NCI-H2029 (cell line): ENCODE measurements at regions not wholly inside any gene's neighbourhood (a gene's known extent, or its start where the extent isn't known, plus 50 kb on each side); places are given as distances from the start of the nearest gene placed in this dataset.
"Not testable (repeated sequence)": the region's sequence is repeated elsewhere in the genome, so short reads cannot be mapped to it uniquely, and the experiment has no call there.

Experiments
- DNase-seq: peaks from one replicate; lab custom pipeline; 2025; lab: John Stamatoyannopoulos, UW

DNA sequence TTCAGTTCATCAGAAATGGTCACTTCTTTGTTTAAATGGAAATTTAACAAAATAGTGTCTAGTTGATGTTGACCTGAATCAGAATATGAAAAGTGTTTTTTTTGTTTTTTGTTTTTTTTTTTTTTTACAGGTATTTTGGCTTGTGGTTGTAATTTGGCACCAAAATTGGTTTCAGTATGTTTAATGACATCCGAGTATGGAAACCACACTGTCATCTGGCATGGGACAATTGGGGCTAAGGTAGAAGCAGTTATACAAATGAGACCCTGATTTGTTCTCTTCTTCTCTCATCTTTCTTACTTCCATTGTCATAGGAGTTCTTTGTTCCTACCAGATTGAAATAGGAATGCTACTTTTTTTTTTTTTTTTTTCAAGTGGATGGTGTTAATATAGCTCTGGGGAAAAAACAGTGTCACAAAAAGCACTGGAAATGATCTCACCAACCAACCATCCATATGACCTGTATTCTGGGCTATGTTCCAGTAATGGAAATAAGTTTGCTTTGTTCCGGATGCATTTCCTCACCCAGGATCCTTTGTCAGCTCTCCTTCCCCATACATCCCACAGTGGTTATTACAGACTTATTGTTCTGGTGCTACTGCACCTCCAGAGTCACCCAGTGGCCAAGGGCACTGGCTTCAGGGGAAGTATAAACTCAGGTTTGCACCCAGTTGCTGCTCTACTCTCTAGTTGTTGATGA is 95.8 kb downstream of the ATXN3L start:
- DNase-seq, result peak; percentile 60

DNA sequence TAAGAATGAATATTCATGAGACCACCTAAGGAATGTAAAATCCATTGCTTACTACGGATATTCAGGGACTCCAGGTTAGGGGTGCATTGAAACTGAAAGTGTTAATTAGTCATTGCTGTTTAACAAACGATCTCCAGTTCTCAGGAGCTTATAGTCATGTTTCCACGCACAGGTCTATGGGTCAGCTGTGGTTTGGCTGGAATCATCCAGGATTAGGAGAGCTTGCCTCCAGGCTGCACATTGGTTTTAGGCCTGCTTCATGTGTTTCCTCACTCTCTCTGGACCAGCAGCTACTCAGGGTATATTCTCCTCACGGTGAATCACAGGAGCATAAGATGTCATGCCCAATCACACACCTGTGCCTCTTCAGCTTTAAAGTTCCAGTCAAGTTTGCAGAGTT is 98.9 kb downstream of the ATXN3L start:
- no peak for DNase-seq

DNA sequence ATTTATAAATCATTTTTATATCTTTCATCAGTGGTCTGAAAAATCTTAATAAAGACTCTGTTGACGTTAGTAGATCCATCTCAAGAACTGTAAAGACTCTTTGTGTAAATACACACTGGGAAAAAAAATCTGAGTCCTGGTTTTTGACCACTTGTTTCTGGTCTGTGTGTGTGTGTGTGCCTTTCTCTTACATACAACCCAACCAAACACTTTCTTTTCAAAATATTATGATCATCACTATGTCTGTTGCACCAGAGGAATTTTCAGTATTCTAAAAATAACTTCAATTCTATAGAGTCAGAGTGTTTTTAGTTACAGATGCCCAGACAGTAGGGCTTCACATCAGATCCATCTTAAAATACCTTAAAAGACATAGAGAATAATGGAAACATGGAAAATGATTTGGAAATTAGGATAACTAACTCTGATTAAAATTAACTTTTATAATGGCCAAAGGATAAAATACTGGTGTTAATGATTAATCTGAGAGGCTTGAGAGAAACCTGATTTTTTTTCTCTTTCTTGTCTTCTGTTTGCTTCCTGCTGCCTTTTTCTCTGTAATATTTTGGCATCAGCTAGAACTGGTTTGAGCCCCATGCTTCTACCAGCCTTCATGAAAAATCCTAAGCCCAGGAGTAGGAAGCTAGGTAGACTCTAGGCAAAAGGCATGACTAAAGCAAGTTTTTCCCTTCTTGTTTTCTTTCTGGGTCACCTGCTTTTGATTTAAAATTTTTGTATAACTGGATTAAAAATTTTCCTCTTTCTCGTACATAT is 99.7 kb downstream of the ATXN3L start:
- no peak for DNase-seq

DNA sequence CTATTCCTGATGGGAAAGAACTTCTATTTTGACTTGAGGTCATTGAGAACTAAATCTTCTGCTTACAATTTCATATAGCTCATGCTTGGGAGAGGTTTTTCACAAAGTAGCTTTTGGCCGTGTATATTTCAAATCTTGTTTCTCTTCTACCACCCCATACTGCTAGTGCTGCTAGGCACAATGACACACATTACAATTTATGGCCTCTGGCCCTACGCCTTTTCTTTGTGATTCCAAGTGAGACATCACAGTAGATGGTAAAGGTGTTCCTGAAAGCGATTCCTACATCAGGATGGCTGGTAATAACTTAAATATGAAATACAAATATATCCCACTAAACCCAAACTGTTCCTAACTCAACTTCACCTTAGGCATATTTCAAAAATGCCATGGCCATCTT is 101.1 kb downstream of the ATXN3L start:
- DNase-seq, result no peak

DNA sequence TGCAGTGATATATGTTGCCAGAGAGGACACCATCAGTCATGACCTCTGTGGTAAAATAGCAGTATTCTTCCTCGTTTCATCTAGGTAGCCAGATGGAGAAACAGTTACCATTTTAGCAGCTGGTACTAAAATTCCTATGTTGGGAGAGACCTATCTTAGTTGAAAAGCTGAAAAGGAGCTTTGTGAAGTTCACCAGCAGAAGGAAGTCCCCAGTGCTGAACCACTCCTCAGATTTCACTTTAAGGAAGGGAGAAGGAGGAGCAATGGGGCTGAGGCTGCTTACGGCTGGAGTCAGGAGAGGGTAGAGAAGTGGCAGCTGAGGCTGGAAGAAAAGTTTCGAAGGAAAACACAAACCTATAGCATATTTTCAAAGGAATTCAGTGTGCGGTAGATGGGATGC is 103.7 kb downstream of the ATXN3L start:
- no peak for DNase-seq

DNA sequence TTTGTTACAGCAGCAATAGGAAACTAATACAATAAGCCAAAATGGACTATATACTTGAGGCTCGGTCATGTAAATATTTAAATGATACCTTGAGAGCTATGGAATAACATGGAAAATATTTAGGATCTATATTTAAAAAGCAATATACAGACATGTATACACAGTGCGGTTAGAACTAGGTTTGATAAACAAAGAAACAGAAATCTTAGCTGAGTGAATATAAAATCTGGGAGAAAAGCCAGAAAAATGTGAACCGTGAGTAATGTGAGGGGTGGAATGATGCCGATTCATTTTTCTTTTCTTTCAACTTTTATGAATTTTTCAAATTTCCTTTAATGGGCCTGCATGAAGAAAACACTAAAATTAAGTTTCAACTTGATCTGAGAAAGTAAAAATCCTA is 104.1 kb downstream of the ATXN3L start:
- no peak for DNase-seq

DNA sequence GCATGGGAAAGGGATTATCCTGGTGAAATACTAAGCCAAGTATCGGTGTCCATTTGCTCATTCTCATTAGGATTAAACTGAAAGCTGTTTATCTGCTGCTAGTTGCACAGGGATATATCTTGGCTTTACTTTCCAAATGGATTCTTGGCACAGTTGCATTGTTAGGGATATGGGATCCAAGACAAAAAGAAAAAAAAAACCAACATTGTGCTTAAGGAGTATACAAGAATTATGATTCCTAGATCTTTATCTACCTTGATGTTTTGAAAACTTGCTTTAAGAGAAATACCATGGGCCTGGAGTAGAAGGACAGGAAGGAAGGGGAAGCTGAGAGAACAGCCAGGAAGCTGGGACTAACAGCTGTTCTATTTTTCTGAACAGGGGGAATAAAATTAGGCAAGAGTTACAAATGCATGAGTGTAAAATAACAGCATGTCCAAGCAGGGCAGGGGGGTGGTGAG is 107.6 kb downstream of the ATXN3L start:
- no peak for DNase-seq

DNA sequence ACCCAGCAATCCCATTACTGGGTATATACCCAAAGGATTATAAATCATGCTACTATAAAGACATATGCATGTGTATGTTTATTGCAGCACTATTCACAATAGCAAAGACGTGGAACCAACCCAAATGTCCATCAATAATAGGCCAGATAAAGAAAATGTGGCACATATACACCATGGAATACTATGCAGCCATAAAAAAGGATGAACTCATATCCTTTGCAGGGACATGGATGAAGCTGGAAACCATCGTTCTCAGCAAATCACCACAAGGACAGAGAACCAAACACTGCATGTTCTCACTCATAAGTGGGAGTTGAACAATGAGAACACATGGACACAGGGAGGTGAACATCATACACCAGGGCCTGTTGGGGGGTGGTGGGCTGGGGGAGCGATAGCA is 109.7 kb downstream of the ATXN3L start:
- DNase-seq, result not testable (repeated sequence)

DNA sequence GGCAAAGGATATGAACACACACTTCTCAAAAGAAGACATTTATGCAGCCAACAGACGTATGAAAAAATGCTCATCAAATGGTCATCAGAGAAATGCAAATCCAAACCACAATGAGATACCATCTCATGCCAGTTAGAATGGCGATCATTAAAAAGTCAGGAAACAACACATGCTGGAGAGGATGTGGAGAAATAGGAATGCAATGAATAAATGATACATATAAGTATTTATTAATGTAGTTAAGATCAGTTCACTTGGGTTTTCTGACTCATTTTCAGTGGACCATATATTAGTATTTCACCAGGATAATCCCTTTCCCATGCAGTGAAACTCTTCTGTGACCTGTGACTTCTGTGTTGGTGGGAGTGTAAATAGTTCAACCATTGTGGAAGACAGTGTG is 110.1 kb downstream of the ATXN3L start:
- not testable (repeated sequence) for DNase-seq

DNA sequence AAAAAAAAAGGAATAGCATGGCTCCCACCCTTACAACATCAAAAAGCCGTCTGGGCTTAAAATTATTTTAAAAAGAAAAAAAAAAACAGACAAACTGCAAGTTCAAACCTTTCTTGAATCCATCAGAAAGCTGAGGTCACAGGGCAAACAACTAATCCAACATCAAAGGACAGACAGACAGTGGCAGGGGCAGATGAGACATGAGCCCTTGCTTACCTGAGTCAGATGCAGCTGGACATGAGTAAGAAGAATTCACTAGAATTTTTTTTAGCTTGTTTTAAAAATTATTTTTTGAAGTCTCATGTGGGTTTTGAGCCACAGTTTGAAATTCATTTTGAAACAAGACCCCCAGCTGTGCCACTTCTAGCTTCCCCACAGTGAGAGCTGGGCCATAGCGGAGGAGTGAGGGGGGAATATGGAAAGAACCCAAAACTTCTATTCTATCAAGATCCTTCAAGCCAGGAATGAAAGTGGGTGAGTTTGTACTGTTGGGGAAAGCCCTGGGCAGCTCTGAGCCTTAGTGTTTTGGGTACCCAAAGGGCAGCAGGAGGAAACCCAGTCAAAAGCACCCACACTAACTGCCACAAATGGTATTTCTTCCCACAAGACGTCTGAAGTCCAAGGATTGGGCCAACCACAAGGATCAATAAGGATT is 111.4 kb downstream of the ATXN3L start:
- no peak for DNase-seq

DNA sequence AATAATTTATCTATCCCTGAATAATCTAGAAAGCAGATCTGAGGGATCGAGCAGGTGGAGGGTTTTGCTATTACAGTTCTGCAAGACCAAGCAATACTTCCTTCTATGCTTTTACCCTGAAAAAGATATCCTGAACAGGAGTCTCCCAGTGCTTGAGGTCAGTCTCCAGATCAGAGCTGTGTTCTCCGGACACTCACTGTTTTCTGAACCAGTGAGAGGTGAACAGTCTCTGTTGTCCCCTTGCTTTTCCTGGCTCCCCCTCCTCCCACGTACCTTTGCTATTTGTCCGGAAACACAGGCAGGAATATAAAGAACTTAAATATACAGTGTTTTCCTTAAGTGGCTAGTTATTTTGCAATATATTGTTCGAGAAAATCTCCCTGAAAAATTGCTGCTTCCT is 116.6 kb downstream of the ATXN3L start:
- no peak for DNase-seq

DNA sequence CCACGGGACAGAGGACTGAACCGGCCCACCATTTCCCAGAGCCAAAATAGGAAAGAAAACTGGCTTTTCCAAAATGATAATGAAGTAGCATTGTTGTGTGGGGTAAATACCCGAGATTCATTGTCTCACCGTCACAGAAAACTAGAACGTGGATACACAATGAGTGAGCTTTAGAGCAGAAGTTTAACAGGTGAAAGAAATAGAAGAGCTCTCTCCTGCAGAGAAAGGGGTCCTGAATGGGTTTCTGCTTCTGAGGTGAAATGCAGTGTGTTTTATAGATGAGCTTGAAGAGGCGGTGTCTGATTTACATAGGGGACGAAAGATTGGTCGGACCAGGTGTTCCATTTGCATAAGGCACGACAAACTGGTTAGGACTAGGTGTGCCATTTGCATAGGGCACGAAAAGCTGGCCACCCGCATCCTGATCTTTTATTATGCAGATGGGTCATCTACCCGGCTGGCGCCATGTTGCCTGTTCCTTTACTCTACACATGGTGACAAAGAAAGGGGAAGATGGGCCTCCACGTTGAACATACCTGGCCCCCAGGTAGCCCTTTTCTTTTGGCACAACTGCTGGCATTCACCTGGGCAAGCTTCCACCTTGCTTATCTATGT is 118.1 kb downstream of the ATXN3L start:
- DNase-seq, result no peak

DNA sequence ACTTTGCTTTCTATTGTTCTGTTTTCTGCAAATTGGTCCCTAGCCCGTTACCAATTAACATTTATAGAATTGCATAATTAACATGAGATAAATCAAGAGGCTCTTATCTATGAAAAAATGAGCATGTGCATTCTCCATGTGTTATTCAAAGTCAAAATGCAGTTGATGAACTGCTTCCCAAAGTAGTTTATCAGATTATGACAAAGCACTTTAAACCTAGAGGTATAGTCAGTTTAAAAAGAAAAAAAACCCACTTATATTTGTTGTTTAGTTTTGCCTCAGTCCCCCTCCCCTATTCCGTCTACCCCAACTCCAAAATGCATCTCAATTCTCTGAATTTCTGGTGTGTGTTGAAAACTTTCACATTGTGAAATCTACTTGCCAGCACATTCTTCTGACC is 119.5 kb downstream of the ATXN3L start:
- no peak for DNase-seq

DNA sequence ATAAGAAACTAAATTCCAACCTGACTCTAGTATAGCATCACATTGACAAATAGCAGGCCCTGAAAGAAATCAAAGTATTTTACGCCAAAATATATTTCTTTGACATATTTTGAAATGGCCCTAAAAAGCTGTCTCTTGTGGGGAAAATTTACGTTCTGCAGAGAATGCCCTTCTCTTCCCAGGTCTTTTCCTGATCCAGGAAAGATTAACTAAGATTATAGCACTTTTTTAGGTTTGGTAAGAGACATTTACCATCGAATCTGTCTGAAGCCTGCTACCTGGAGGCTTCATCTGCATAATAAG is 121.1 kb downstream of the ATXN3L start:
- DNase-seq, result no peak

DNA sequence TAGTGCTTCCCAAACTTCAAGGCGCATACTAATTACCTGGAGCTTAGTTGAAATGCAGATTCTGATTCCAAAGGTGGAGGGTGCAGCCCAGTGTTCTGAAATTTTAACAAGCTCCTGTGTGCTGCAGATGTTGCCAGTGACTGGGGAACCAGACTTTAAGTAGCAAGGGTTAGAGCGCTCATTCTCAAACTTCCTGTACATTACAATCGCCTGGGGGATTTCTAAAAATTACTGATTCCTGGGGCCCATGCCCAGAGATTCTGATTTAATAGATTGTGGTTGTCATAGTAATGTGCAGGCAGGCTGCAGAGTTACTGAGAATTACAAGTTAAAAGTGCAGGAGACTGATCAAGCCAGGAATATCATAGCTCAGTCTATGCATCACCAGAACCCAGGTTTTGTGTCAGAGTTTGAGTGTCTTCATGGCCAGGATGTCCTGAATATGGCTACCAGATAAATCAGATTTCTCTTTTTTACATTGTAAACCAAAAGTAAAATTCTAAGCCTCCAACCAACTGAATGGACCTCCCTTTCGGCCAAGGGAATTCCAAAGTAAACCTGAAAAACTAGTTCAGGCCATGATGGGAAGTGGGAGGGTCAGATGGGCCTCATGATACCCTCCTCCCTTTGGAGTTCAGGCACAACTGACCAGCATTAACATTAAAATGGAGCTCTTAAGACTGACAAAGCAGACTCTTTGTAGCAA is 121.6 kb downstream of the ATXN3L start:
- no peak for DNase-seq

DNA sequence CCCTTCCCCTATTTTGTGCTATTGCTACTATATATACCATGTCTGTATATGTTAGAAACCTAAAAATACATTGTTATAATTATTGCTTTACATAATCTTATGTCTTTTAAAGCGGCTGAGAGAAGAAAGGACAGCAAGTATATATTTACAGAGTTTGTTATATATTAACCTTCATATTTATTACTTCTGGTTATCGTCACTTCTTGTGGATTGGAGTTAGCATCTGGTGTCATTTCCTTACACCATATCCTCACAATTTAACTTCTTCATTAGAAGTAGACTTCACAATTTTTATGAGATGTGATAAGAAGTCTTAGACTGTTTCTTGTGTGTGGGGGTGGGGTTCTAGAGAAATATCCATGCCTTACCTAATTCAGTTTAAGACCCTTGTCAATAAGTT is 123.1 kb downstream of the ATXN3L start:
- DNase-seq, result no peak

DNA sequence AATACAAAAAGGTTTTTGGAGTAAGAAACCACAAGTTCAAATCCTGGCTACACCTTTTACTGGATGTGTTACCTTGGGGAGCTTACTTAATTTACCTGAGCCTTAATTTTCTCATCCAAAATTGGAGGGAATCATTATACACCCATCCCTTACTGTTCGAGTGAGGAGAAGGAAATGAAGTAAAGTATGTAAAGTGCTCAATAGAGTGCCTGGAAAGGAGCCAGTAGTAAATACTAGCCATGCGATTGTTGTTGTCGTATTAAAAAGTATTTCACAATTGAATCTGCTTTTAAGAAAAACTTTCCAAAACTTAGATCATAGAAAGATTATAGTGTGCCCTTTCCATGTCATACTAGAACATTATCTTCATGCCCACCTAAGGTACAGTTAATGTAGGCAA is 124.5 kb downstream of the ATXN3L start:
- no peak for DNase-seq

DNA sequence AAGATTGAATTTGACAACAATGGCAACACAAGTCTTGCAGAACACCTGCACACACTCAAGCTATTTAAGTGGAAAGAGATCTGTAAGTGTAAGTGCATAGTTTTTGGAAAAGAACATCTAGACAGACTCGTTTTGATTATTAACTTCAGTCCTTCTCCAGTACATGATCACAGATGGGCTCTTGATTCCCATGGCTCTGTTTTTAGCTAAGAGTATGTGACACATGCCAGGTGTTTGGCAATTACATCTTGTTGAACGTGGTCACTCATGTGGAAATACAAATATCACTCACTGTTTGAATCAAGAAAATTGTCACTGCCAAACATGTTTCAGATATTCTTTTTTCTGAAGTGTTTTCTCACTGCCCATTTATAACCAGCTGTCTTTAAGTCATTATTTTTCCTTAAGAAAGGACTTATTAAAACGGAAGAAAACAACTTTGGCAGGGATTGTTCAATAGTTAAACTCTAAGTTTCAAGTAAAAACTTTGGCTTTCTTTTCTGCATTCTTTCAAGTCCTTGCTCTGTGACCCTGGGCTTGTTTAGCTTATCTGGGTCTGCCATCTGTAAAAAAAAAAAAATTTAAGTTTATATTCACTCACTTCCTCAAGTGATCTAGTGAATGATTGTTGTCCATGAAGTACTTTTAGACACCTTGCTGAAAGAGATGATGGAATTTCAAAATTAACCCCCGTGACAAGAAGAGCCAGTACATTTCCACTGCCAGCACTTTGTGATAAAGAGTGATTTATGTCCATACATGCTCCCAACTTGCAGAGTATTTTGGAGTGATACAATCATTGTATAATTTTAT is 125.4 kb downstream of the ATXN3L start:
- peak; percentile 54 for DNase-seq

DNA sequence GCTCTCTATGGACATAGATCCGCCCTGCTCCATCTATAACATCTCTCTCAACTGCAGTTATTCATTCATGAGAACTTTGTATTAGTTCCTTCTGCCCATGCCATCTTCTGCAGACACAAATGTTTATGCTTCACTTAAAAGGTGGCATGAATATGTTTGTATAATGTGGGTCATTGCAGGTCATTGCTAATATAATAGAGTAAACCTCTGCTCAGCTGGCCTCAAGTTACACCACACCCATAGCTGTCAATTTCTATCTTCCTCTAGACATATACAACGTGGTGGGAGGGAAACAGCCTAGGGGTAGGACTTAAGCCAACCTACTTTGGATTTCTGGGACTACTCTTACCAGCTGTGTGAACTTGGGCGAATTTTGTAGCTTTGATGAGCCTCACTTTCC is 129.8 kb downstream of the ATXN3L start:
- no peak for DNase-seq

DNA sequence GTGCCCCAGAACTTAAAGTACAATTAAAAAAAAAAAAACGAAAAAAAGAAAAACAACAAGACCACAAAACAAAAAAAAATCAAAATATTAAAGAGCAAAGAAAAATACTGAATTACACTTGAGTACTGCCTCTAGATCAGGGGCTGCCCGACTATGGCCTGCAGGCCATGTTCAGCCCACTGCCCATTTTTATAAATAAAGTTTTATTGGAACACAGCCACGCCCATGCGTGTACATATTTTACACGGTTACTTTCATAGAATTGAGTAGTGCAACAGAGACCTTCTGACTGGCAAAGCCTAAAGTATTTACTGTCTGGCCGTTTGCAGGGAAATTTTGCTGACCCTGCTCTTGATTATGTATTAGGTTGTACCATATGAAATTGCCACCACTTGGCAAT is 130.5 kb downstream of the ATXN3L start:
- DNase-seq, result no peak

DNA sequence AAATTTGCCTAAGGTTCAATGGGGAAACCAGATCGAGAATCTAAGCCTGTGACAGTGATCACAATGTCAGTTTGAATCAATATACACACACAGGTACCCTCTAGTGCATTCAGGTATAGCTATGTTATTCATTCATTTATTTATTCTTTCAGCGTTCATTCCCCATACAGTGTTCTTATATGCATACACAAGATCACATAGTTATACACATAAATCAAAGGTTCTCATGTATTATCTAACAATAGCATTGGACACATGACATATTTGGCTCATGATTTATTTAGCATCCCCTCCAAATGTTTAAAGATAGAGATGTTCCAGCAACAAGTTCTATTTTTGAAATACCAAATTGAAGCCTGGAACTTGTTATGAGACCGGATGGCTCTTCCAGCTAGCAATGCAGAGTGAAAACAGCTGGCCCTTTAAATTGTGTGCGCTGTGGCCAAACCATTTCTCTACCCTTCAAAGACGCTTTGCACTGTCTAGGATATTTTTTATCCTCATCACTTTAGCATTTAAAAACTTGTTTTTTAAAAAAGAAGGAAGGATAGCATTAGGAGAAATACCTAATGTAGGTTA is 131.0 kb downstream of the ATXN3L start:
- no peak for DNase-seq
